Activated gamma-delta T cell treated with Interleukin-2 at 50 U/mL for 16 hours (primary cell): ENCODE measurements at regions not wholly inside any gene's neighbourhood (a gene's known extent, or its start where the extent isn't known, plus 50 kb on each side); places are given as distances from the start of the nearest gene placed in this dataset.
"Not testable (repeated sequence)": the region's sequence is repeated elsewhere in the genome, so short reads cannot be mapped to it uniquely, and the experiment has no call there.

Experiments used
- DNase-seq: peaks from one replicate; pipeline ENCODE4 v3.0.0-alpha.2; 2020

DNA sequence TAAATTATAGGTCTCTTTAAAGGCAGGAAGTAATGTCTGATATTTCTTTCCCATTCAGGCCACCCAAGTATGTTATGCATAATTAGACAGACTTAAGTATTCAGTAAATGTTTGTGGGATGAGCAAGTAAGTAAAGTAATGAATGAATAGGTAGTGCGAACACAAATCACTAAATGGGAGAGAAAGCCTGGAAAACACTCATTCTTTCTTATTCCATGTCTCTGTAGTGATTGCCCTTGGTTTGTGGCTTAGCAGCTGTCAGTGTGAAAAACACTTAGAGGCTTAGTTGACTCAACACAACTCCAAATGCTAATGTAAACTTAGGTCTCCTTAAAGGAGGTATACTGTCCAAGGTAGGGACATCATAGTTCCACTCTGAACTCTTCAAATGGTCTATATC lies 182.5 kb downstream of the ZC3H11B start:
- DNase-seq = no peak

DNA sequence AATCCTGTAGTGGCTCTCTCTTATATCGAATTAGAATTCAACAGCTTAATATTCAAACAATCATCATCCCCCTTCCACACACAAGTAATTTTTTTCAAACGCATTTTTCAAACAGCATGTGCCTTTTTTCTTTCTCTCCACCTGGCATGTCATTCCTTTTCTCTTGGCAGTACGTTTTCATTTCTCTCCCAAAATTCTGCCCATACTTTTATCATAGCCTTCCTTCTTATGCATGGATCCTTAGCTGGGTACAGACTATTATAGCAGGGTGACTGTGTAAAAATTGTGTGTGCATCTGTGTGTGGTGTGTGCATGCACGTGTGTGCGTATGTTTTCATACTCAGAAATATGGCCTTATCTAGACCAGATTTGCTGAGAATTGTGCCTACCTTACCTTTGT lies 184.3 kb downstream of the ZC3H11B start:
- no peak for DNase-seq

DNA sequence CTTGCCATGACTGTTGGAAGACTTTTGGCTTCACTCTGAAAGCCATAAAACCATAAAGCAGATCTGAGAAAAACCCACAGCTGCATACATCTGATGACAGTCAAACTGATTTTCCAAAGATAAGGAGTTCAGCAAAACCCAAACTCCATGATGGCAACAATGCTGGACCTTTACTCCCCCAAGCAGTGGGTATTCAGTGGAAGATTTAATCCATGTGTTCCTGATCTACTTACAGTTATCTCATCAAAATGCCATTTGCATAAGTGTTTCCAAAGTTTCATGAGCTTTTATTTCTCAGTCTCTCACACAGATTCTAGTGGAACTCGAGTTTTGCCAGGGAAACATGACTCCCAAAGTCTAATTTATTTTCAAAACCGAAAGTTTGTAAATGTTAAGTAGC lies 184.9 kb downstream of the ZC3H11B start:
- DNase-seq = no peak

DNA sequence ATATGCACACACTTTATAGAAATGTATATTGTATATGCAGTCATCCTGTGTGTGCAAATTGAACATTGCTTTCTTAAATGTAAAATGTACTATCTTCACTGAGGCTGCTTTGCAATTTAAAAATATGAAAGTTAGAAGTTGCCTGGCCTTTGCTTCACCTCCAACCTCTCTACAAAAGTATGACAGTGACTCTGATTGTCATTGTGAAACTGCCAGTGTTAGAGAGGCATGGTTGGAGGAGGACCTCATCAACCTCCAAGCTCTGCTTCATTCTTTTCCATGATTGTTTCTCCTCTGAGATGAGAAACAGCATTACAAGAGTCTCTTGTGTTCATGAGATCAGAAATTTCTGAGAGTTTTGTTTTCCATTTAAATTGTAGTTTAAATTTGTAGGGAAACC lies 185.5 kb downstream of the ZC3H11B start:
- DNase-seq = no peak

DNA sequence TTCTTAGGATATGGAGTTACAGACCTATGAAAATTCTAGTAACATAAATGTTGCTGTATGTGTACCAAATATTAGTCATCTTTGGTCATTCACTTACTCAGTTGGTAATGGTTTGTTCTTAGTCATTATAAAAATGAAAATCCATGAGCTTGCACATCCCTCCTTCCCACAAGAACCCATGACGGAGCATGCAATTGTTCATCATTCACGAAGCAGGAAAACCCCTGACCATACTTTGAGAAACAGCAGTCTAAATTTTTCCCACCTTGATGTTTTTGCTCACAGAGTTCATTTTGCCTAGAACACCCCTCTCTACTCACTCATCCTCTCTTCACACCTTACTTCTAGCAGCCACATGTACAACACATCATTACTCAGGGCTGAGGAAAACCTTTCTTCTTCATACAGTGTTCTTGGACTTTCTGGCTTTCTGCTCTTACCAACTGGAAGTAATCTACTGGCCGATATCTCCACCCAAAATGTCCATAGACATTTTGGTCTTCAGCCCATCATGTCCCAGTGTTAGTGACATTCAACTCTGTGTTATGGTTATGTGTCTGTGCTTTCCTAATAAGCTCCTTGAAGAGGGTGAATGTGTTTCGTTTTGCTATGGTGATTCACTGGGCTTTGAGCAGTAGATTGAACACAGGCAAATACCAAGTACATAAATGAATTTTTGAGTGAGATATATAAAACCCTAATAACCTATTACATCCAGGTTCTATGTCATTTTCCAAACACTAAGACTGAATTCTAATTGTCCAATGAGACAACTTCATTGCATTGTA lies 189.9 kb downstream of the ZC3H11B start:
- DNase-seq = no peak

DNA sequence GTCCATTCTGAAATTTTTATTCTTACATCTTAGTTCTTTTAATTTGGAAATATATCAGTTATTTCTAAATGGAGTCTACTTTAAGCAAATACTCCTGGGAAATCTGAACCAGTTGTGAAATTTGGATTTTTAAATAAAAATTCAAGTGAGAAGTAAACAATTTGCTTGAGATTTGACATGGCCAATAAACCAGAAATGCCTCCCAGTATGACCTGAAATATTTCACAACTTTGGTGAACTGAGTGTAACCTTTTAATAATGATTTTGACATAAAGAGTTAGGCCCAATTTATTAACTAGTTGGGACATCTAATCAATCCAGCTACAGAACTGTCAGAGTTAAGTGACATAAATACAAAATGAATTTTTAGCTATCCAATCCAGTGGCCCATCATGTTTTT lies 192.0 kb downstream of the ZC3H11B start:
- DNase-seq = no peak

DNA sequence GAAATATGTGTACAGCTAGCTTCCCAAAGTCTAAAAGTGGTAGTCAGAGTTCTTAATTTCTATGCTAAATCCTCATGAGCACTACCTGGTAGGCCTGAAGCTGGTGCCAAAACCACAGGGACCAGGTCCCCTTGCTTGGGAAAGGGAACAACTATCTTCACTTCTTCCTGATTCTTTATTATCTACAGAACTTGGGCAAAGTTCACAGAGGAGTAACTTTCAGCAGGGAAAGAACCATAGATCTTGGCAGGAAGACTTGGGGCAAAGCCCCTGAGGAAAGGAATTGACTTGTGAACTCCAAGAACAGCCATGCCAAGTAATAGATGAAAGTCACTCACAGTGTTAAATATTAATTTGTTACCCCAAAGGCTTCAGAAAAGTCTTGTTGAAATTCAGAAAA lies 193.0 kb downstream of the ZC3H11B start:
- no peak for DNase-seq

DNA sequence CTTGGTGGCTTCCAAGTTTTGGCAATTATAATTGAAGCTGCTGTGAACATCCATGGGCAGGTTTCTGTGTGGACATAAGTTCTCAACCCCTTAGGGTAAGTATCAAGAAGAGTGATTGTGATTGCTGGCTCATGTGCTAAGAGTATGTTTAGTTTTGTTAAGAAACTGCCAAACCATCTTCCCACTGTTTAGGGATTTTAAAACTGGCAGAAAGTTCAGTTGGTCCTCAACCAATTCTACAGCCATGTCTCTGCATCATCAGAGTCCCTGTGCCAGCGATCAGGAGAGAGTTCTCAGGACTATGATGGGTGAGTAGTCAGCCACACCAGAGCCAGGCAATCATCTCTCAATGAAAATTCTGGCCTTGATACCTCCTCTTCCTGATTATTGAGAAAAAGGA lies 193.8 kb downstream of the ZC3H11B start:
- no peak for DNase-seq

DNA sequence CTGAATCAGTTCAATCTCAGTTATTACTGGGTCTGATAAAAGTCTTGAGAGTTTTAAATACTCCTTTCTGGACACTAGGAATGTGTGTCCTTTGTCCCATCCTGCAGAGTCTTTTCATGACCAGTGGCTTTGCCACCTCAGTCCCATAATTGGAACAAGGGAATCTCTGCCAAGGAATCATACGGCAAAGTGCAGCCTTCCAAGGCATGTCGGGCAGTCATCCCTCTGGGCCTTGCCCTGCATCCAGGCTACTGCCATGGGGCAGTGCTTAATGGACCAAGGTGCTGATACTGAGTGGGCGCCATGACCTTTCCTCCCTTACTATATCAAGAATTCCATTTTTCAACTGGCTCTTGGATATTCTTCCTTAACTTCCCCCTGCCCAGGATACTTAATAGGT lies 195.3 kb downstream of the ZC3H11B start:
- no peak for DNase-seq

DNA sequence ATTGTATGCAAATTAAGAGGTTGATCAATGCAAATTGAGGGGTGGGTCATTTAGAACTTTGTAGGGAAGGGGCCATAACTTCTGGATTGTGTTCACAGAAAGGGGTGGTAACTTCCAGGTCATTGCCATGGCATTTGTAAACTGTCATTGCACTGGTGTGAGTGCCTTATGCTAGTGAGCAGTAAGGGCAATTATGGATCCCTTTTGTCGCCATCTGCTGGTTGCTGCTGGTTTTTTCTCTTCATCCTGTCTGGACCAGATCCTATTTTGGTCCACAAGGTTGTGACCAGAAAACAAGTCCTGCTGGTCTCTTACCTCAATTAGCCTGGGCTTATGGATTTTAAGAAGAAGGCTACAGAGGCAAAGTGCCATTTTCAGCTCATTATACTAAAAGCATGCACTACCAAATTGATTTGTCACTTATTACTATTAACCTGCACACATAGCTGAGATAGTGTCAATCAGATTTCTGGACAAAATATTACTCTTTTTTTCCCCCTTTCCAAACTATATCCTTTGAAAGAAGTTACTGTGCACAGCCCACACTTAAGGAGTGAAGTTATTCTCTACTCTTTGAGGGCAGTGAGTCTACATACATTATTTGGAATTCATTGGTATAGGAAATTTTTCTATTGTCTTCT lies 196.2 kb downstream of the ZC3H11B start:
- peak; percentile 43 for DNase-seq

DNA sequence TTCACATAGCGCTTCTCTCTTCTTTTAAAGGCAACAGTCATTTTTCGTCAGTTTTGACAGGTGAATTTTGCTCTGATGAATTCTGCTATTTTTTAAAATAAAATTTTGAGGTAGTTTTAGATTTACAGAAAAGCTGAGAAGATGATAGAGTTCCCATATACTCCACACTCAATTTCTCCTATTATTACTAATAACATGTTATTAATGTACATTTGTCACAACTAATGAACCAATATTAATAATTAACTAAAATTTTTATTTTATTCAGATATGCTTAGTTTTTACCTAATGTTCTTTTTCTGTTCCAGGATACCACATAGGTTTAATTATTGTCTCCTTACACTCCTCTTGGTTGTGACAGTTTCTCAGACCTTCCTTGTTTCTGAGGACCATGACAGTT lies 197.0 kb downstream of the ZC3H11B start:
- DNase-seq = no peak

DNA sequence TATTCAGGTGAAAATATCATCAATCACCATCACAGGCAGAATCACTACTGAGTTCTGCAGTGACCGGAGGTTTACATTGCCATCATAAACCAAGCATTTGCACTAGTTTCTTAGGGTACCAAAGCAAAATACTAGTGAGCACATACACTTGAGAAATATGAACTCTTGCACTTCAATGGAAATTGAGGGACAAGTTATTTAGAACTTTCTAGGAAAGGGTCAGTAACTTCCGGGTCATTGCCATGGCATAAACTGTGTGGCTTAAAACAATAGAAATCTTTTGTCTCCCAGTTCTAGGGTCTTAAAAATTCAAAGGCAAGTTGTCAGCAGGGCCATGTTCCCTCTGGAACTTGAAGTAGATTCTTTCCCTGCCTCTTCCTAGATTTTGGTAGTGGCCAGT lies 197.5 kb downstream of the ZC3H11B start:
- no peak for DNase-seq

DNA sequence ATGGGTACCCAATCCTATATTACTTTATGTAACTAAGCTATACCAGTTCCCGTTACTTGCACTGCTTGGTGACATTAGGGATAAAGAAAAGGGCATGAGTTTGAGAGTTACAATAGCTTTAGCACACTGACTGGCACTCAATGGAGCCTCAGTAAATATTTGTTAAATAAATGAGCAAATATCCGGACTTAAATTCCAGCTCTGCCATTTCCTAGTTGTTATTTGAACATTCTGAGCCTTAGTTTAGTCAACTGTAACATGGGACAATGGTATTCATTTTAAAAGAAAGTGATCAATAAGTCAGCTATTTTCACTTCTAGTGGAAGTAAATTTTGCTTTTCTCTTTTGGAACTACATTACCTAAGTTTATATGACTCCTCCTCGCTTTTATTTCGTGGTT lies 198.7 kb downstream of the ZC3H11B start:
- no peak for DNase-seq

DNA sequence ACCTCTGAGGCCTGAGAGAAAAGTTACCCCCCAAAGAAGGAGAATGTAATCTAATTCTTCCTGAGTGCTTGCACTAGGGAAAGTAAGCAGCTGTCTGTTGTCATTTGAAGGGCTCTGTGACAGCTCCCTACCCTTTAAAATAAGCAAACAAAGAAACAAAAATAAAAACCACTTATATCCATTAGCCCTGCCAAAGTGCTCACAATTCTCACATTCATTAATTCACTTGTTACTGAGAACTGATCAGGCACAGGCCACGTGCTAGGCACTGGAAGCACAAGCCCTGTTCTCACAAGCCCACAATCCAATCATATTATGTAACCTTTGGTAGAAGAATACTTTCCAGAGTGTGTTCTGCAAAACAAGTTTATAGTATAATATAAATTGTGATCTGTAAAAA lies 199.4 kb downstream of the ZC3H11B start:
- DNase-seq = no peak

DNA sequence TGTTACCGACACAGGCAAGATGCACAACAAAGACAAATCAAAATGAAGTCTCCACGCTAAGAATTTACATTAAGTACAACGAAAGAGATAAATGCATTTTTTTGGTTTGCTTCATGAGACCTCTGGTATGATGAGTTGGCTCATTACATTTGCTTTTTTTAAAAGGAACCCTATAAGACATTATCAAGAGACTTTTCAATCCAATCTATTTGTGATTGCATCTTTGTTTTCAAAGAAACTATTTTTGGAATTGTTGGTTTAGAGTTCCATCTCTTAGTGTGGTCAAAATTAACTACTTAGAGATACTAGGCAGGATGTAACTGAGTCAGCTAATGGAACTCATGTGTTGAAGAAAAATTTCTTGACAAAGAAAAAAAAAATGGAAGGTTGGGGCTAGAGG lies 200.1 kb downstream of the ZC3H11B start:
- no peak for DNase-seq

DNA sequence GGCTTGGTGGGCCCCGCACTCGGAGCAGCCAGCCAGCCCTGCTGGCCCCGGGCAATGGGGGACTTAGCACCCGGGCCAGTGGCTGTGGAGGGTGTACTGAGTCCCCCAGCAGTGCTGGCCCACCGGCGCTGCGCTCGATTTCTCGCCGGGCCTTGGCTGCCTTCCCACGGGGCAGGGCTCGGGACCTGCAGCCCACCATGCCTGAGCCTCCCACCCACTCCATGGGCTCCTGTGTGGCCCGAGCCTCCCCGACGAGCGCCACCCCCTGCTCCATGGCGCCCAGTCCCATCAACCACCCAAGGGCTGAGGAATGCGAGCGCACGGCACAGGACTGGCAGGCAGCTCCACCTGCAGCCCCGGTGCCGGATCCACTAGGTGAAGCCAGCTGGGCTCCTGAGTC lies 202.2 kb downstream of the ZC3H11B start:
- not testable (repeated sequence) for DNase-seq

DNA sequence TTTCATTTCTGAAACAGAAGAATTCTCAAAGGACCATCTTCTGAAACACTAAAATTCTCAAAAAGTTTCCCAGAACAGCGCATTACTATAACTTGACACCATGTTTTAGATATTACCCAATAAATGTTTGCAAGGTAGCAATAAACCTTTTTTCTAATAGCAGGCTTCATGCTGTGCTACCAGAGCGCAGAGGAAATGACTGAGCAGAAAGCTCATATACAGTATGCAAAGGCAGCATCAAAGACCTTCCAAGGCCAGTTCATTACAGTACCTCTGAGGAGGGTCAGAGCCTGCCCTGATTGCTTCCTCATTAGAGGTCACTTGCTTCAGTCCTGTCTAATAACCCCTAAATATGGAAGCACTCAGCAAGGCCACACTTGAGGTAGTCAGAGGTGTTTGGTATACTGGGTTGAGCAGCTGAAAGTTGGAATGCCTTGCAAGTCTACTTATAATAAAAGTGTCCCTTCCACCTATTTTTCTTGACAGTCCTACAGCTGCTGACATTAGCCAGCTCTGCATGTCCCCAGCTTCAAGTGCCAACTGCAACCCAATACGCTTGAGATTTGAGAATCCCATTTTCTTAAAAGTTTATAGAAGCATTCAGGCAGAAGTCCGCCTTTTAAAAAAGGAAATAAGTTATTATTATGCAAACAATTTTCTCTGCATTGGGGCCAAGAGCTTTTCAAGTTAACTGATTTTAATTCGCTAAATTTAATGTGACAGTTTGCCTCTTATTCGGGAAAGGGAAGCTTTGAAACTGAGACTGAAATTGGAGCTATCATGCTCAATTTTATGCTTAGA lies 207.2 kb downstream of the ZC3H11B start:
- no peak for DNase-seq

DNA sequence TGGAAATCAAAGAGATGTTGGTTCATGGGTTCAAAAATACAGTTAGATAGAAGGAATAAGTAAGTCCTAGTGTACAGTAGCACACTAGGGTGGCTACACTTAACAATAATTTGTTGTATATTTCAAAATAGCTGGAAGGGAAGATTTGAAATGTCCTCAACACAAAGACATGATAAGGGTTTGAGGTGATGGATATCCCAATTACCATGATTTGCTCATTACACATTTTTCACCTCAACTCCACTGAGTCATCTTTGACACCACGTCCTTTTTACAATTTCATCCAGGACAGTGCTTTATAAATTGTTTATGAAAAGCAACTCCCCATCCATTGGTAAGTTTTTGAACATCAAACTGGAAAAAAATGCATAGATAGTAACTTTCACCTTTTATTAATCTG lies 208.3 kb downstream of the ZC3H11B start:
- no peak for DNase-seq

DNA sequence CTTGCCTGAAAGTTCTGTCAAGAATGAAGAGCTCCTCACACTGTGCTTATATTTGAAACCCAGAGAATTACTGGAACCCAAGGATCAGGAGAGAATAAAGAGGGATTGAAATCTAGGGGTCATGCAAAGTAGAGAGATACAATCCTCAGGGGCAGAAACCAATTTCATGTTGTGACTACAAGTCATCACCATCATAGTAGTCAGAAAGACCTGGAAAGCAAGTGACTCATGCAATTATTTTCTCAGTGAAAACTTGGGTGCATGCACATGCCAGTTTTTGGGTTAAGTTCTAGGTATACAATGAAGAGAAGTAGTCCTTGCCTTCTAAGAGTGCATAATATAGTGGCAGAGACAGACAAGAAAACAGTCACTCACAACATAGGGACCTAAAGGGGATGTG lies 210.0 kb downstream of the ZC3H11B start:
- no peak for DNase-seq

DNA sequence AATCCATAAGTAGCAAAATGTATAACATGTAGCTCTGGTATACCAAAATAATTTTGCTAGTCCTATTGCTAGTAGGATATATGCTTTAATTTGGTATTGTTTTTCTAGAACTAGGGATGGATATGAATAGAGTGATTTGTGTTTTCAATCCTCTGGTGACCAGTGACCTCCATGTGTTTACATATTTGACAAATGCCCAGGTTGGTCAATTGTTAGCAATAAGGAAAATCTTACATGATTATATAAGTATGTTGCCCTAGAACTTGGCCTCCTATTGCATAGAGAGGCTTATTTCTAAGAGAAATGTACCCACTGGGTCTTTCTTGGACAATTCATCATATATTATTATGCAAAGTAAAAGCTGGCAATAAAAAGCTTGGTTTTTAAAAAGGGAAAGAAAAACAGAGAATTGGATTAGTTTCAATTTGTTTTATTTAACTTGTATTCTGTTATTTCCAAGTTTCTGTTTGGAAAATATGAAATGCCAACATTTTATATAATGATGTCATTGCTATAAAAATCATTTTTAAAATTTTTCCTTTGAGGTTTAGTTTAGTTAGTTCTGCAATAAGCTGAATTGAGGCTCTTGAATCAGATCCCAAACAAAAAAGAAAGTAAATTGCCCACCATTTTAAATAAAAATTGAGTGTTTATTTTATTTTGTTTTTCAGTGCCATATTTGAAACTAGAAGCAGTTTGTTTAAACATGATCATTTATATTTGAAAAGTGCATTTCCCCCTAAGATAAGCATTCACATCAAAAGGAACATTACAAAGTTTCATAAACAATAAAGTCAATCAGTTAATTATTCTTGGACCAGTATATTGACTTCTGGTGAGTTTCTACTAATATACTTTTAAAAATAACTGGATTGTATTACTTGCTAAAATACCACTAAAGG lies 210.9 kb downstream of the ZC3H11B start:
- no peak for DNase-seq

DNA sequence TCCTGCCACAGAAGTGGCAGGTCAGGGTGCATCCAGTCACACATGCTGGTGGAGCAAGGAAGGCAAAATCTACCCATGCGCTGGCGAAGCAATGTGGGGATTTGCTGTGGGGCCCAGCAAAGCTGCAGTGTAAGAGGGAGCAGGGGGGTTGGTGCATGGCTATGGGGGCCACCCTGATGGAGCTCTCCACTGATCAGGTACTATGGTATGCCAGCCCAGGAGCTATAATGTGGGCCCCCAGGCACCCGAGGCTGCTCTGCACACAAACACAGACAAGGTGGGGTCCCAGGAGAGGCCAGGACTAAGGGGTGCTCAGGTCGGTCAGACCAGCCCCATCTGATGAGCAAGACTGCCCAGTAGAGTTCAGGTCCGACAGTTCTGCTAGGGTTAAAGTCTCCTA lies 213.5 kb downstream of the ZC3H11B start:
- no peak for DNase-seq

DNA sequence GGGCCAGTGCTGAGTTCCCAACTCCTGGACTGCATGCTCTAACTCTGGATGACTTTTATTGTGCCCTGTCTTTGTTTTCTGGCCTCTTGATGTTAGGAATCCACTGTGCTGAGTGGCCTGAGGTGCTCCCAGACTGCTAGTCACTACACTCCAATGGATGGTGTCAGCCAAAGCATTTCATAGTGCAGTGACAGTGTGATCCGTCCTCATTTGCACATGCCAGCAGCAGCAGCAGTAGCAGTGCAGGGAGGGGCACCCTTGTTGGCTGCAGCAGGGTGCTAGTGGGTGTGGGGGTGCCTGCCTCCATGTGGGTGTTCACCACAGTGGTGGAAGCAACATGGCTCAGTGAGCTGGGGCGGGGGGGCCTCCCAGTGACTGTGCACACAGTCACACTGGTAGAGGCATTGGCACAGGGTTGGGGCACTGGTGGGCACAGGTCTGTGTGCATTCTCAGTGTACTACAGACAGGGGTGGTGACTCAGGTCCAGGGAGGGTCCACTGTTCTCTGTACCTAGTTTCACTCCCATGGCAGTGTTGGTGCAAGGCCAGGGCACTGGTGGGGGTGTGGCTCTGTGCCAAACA lies 214.0 kb downstream of the ZC3H11B start:
- no peak for DNase-seq

DNA sequence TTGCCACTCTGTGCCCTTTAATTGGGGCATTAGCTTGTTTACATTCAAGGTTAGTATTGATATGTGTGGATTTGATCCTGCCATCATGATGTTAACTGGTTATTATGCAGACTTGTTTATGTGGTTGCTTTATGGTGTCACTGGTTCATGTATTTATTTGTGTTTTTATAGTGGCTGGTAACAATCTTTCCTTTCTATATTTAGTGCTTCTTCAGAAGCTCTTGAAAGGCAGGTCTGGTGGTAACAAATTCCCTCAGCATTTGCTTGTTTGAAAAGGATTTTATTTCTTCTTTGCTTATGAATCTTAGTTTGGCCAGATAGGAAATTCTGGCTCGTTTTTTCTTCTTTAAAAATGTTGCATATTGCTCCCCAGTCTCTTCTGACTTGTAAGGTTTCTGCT lies 215.4 kb downstream of the ZC3H11B start:
- DNase-seq = no peak
